ENCODE measurements at regions not wholly inside any gene's neighbourhood (a gene's known extent, or its start where the extent isn't known, plus 50 kb on each side); places are given as distances from the start of the nearest gene placed in this dataset.

GRCh38 chr6:55667341-55667740, 88.3 kb upstream of the HMGCLL1 start:
- TF ChIP-seq CTCF (IDR thresholded peaks at IDR 0.05) (no peak), POLR2A (IDR thresholded peaks at IDR 0.05) (no peak)
